ENCODE measurements at regions not wholly inside any gene's neighbourhood (a gene's known extent, or its start where the extent isn't known, plus 50 kb on each side); places are given as distances from the start of the nearest gene placed in this dataset.

DNA sequence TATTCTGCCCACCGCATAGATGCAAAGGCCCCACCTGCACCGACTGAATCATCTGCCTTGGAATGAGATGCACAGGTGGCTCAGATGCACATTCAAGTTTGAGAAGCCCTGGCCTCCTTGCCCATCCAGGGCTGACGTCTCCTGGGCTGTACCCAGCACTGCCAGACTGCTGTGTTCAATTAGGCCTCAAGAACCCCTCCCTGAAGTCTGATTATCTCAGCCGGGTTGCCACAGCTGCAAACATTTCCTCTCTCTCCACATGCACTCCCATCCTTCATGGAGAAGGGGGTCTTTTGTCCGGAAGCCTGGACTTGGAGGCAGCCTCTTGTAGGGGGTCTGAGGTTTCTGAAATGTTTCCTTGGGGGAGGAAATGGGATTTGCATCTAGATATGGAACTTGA, 459.4 kb upstream of the PROK2 start:
- DNase-seq: no peak

DNA sequence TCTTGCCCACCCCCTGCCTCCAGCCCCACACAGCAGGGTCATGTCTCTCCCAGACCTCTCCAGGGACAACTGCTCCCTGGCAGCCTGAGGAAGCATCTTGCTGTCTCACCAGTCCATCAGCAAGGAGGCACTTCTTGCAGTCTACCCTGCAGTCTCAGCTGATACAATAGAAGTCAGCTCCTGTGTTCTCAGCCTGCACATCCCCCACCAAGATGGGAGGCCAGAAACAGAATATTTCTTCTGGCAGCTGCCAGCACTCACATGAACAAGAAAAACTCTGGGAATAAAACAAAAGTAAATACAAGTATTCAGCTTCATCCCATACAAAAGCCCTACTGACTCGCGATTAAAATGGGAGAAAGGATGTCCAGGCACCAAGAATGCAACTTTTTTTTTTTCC, 457.4 kb upstream of the PROK2 start:
- no peak for DNase-seq

DNA sequence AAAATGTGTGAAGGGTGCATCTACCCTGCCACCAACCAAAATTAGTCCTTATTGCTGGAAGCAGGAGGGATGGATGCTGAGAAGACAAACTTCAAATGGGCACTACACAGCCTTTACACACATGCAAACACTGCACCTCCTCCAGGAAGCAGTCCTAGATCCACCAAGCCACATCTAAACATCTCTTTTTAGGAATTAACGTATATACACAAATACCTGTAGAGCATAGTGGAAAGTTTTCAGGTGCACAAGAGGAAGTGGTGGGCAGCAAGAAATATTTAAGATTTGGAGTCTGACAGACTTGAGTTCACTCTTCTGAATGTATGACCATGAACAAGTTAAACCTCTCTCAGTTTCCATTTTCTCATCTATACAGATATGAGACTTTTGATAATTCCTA, 456.6 kb upstream of the PROK2 start:
- no peak for DNase-seq

DNA sequence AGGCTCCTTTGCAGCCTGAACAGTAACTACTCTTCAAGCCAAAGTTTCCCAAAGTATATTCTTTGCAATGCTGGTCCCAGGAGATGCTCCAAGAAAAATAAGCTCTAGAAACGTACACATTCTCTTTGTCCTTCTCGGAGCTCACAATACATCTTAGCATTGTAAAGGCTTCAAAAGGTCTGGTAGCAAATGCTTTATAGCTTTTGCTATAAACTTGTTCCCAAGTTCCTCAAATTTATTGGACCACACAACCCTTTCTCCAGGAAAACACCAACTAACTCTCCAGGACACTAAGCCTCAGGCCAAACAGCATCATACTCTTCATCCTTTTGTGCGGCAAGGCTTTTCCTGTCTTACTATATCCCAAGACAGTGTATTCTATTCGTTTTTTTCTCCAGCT, 455.6 kb upstream of the PROK2 start:
- no peak for DNase-seq

DNA sequence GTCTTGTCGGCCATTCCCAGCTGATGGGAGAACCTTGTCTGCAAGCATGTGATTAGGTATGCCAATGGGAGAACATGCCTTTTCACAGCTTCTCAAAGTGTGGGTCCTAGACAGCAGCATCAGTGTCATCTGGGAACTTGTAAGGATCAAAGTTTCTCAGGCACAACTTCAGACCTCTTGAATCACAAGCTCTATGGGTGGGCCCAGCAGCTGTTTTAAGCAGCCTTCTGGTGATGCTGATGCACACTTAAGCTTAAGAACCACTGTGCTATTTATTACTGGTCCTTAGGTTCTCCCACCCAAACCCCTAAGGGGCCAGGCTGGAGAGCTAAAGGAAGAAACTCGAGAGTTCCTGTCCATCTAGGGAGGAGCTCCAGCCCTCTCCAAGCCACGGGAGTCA, 453.9 kb upstream of the PROK2 start:
- no peak for DNase-seq

DNA sequence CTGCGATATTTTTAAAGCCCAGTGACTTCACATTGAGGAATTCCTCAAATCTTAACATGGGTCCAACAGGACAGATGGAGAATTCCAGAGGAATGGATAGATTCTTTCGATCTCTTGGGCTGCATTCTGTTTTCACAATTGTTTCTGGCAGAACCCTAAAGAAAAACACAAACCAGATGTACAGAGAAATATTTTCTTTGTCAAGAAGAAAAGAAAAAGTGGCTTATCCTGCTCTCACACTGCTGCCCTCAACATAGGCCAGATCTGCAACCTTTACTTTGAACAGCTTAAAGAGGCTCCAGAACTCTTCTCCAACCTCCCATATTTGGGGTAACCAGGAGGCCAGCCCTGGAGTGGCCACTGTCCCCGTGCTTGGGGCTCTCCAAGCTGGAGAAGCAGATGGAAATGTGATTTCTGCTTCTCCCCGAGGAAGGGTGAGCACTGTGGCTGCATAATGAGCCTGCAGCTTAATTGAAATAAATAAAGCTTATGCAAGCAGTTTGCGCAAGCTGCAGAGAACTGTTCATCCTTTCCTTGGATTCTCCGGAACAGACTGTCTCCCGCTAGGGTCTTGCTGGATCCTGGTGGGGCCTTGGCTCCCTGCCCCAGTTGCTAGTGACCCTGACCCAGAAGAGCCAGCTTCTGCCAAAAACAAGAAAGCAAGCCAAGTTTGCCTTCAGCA, 453.2 kb upstream of the PROK2 start:
- no peak for DNase-seq

DNA sequence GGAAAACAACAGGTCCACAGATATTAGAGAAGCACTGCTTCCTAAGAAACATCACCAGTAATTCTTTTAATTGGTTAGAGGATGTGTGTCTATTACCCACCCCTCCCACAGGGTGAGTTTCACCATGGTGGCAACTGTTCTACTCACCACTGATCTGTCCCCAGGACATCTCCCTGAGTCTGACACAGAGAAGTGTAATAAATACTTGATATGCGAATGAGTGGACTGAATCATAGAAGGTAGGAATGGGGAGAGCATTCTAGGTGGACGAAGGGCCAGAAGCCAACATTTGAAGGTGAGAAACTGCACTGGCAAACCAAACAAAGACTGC, 452.7 kb upstream of the PROK2 start:
- no peak for DNase-seq

DNA sequence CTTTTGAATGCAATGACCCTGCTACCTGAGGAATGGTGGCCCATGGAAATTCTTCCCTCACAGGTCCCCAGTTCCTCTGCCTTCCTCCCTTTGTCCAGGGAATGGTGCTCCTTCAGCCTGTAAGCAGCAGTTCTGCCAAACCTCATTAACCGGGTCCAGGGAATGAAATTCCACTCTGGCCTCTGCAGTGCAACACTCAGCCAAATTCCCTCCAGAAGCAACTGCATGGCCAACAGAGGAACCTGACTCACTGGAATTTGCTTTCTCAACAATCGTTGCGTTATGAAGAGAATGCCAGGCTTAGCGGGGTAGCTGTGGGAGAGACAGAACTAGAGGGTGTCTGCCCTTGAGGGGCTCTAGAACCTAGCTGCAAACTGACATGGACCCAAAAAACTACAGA, 449.4 kb upstream of the PROK2 start:
- DNase-seq: no peak

DNA sequence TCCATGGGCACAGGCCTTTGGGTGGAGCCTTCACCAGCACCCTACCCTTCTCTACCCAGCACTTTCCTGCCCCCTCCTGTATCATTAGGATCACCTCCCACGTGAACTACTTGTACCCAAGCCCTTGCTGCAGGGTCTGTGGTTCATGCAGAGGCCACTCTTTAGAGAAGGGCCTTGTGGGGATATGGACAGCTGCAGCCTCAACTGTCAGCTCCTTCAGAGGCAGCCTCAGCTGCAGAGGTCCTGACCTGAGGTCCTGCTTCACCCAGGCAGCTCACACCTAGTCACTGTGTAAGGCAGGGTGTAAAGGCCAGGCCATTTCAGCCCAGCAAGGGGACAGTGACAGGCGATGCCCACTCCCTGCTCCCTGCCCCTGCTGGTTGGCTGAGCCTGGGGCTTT, 448.6 kb upstream of the PROK2 start:
- no peak for DNase-seq

DNA sequence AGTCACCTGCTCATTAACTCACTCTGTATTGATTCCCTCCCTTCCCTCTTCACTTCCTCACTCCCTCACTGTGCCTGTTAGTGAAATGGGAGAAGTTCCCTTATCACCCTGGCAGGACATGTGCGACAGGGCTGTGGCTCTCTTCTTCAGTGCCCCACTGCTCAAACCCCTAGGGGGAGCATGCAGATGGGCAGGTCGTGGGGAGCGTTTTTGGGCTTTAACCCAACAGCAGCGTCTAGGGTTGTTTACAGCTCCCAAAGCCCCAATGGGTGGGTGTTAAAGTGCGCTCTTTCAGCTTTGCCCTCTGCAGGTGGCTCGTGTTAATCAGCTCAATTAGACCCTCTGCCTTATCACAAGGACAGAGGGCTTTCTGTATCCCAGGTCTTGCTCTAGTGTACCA, 447.8 kb upstream of the PROK2 start:
- DNase-seq: no peak

DNA sequence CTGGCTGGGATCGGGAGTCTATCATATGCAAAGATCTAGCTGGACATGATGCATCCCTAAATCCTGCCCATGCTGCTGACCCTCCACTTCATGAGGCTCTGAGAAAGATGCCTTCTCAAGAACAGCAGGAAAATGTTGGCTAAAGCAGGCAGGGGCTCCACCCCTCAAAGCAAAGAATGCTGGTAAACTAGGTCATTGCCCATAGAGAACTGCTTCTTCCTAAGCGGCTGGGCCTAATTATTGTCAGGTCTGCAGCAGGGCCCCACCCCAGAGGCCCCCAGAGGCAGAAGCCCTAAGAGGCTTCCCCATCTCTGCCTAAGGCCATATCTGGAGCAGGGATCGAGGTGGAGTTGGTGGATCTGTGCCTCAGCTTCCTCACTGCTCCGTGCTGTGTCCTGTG, 447.4 kb upstream of the PROK2 start:
- no peak for DNase-seq

DNA sequence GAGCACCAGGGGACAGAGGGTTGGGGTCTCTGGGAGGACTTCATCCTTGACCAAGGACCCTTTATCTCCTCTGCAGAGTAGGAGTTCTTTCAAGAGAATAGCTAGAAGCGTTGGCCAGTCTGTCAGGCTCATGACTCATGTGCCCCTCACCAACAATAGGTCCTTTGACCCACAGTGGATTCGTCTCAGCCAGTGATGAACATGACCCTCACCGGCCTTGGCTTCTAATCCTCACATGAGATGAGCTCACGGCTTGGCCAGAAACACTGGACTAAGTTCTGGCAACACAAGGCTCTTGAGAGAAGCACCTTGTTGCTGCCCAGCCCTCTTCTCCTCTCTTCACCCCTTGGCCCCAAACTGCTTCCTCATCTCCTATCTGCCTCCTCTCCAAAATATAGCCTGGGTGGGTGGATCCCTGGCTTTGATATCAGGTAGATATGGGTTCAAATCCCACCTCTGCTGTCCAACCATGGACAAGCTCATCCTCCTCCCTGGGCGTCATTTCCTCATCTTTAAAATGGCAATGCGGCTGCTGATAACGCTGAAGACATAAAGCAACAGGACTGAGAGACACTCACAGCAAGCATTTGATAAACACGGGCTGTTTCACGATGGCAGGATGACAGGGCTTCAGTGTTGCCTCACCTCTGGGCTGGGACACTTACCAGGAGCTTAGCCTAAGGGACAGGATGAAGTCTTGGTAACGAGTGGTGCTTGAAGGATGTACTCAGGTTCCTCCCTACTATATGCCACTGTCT, 446.7 kb upstream of the PROK2 start:
- no peak for DNase-seq

DNA sequence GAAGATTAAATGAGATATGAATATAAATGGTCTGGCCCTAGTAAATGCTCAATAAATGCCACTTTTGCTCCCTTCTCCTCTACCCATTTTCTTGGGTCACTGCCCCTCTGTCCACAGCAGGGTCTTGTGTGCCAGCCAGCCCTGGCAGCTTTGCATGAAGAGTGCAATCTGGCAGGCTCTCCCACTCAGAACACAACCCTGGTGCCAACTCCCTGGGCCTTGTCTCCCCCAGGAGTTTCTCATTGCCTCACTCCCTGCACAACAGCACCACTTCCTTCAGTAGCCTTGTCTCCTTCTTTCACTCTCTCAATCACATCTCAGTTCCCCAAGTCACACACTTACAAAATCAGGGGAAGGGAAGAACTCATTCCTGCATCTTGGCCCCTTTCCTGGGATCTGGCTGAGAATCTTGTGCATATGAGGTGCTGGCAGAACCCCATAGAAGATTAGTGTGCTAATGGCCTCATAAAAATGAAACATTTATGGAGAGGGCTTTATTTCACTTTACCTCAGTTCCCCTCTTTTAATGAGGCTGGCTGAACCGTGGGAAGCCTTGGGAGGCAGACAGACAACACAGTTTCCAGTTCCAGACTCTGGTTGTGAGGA, 445.9 kb upstream of the PROK2 start:
- DNase-seq: no peak

DNA sequence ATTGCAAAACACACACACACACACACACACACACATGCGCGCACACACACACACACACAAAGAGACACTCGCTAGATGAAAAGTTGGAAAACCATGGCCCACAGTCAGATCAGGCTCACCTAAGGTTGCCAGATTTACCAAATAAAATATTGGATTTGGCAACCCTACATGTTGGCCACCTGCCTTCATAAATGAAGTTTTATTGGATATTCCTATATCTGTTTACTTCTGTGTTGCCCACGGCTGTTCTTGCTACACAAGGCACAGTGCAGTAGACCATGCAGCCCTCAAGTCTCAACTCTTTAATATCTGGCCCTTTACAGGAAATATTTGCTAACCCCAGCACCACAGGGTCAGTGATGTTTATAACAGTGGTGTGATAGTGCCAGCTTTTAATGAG, 445.0 kb upstream of the PROK2 start:
- DNase-seq: no peak

DNA sequence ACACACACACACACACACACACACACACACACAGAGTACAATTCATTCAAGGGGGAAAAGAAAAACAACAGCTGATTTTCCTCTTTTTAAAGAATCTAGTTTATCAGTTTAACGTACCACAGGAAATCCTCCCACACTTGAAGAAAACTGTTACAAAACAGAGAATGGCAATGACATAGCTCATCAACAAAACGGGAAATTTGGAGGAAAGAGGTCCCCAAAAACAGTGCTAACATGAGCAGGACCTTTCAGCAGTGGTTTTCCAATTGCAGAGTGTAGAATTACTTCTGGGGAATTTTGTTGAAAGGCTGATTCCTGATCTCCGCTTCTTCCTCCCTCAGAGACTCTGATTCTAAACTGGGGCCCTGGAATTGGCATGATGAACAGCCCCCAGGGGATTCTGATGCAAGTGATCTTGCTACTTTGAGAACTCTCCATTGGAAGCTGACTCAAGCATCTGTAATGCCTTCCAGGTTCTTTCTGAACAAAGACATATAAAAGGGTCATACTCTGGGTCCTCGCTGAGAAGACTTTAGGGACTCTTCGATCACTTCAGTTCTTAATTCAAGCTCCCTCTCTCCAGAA, 442.6 kb upstream of the PROK2 start:
- DNase-seq: no peak

DNA sequence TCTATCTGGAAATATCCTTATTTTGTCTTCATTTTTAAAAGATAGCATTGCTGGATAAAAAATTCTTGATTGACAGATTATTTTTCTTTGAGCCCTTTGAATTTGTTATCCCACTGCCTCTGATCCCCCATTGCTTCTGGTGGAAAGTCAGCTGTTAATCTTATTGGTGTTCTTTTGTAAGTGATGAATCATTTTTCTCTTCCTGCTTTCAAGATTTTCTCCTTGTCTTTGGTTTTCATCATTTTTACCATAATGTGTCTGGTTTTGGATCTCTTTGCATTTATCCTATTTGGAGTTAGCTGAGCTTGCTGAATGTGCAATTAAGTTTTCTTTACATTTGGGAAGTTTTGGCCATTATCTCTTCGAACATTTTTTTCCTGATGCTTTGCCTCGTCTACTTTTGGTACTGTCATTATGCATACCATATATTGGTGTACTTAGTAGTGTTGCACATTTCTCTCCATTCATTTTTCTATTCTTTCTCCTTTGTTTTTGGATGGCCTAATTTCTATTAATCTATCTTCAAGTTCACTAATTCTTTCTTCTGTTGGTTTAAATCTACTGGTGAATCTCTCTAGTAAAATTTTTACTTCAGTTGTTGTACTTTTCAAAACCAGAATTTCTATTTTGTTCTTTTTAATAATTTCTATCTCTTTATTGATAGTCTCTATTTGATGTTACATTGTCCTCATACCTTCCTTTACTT, 440.0 kb upstream of the PROK2 start:
- DNase-seq: no peak

DNA sequence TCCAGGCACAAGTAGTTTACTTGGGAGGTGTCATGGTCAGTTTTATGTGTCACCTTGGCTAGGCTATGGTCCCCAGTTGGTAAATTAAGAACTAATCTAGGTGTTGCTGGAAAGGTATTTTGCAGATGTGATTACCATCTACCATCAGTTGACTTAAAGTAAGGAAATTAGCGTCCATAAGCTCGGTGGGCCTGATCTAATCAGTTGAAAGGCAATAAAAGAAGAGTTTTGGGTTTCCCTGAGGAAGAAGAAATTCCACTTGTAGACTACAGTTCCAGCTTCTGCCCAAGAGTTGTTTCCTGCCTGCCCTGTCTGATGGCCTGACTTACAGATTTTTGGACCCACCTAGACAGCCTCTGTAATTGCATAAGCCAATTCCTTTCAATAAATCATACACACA, 438.7 kb upstream of the PROK2 start:
- DNase-seq: no peak

DNA sequence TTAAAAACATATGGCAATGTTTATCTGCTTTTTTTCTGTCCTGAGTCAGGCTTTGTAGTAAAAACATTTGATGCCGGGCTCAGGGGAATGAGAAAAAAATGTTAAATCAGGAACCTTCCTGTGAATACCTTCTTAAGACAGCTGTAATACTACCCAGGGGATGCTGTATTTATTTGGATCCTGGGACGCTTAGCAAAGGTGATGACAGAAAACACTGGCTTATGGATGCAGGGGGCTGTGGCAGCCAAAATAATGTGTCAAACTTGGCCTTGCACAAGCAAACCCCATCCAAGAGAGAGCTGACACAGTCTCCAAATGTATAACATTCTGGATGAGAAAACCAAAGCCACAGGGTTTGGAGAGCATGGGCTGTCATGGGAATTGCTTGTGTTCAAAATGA, 438.2 kb upstream of the PROK2 start:
- DNase-seq: no peak

DNA sequence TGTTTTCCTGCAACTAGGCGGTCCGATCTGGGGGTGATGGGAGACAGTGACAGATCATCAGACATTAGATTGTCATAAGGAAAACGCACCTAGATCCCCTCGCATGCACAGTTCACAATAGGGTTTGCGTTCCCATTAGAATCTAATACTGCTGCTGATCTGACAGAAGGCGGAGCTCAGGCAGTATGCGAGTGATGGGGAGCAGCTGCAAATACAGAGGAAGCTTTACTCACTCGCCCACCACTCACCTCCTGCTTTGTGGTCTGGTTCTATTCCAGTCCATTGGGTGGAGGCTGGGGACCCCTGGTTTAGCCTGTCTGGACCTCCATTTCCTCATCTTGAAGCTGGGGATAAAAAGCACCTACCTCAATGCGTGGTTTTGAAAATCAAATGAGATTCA, 437.5 kb upstream of the PROK2 start:
- no peak for DNase-seq

DNA sequence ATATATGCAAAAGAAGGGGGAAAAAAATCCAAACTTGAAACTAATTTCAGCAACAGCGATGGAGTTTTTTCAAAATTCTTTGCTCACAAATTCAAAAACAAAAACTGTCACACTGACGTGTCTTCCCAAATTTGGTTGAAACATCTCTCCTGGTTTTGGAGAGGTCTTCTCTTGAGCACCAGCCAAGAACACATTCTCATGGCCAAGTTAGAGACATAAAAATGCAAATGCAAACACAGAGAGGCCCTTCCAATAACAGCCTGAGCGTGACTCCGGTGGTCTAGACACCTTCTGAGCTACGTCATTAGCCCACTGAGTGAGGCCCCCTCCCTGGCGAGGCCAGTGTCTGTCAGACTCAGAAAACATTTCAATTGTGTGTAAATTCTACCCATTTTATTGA, 436.0 kb upstream of the PROK2 start:
- no peak for DNase-seq

DNA sequence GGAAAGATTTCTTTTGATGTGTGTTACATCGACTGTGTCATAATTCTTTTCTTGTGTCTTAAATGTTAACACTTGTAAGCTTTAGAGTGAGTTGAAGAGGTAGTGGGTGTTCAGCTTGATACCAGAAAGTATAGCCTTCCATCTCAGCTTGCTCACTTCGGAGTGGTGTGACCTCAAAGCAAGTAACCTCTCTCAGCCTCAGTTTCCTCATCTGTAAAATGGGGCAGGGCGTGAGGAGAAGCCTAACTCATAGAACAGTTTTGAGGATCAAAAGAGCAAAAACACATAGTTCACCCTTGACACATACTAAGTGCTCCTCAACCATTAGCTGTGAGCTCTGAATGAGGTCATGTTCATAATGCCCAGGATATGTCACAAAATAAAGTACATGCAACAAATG, 434.8 kb upstream of the PROK2 start:
- DNase-seq: no peak

DNA sequence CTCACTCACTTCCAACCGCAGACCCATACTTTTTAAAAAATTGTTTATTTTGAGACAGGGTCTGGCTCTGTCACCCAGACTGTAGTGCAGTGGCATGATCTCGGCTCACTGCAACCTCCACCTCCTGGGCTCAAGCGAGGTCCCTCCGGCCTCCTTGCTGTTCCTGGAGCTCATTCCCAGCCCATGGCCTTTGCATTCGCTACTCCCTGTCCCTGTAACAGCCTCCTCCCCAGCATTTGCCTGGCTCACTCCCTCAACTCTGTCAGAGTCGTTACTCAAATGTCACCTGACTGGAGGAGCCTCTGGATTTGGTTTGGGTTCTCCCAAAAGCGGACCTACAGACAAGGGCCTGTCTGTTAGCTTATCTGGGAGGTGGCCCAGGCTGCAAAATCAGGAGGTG, 432.6 kb upstream of the PROK2 start:
- no peak for DNase-seq

DNA sequence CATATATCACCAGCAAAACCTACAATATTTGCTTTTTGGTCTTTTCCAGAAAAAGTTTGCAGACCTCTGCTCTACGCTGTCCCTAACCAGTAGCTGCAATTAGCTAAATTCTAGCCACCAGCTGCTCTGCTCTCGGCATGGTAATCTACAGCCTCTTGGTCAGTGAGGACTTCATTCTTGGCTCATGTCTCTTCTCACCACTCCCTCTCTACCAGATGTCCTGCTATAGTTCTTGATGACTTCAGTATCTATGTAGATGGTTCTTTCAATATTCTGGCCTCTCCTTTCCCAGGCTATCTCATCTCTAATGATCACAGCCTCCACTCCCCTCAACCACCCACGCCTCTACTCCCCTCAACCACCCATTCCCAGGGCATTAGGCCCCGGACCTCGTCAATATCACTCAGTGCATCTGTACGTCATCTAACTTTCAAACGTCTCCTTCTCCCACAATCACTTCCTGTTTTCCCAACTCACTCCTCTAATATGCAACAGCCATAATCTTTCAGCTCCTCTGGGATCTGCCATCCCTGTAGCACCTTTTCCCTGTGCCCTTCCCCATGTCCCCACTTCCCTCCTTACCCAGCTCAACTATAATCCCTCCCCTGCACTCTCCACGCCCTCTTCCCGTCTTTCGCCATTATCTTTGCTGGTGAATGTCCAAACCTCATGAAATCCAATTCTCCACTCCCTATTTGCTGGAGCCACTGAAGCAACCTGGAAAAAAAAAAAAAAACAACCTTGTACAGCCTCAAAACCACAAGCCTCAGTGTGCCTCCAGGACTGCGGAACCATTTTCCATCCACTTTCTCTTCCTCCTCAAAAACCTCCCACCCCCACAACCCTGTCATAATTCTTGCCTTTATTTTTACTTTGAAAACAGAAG, 429.4 kb upstream of the PROK2 start:
- no peak for DNase-seq

Data from NCI-H1930 (cell line).